ENCODE measurements at regions not wholly inside any gene's neighbourhood (a gene's known extent, or its start where the extent isn't known, plus 50 kb on each side); places are given as distances from the start of the nearest gene placed in this dataset.

GRCh38 chr12:130104571-130105106, 57.6 kb upstream of the FZD10 start:
- no peak for DNase-seq

GRCh38 chr12:130109062-130109945, 53.0 kb upstream of the FZD10 start:
- DNase-seq, result no peak

GRCh38 chr12:130110914-130111313, 51.4 kb upstream of the FZD10 start:
- DNase-seq, result no peak

GRCh38 chr12:130111965-130112496, 50.2 kb upstream of the FZD10 start:
- DNase-seq, result no peak
